ENCODE measurements at regions not wholly inside any gene's neighbourhood (a gene's known extent, or its start where the extent isn't known, plus 50 kb on each side); places are given as distances from the start of the nearest gene placed in this dataset.

- no peak overlapping the region for H3K4me2 ChIP-seq (ENCODE audit: low read depth, low read length)
- no peak for DNase-seq
- BruUV-seq (replicated peaks), result no TSS peak
- H2BK15ac ChIP-seq (ENCODE audit: low read depth, low read length), result no peak overlapping the region
- ChIA-PET POLR2A (ENCODE audit: unreplicated experiment) (no interaction called here), CTCF (no interaction called here)
- peaks cover 5% of the 10 kb centered on the region; the same call in 1 of the 2 replicates for H3K9me1 ChIP-seq (ENCODE audit: insufficient read depth, low read length)
- H3K4ac ChIP-seq (ENCODE audit: low read depth, low read length), result no peak overlapping the region
- H3K9ac ChIP-seq (ENCODE audit: low read depth, low read length), result no peak overlapping the region
- no peak overlapping the region for H4K91ac ChIP-seq (ENCODE audit: insufficient read depth, low read depth, low read length)
- H2AK5ac ChIP-seq (ENCODE audit: low read depth, low read length), result no peak overlapping the region
- H3K18ac ChIP-seq (ENCODE audit: low read depth, low read length), result no peak overlapping the region; the same call in 1 of the 2 replicates
- 0 out of 2 replicates have a peak overlapping the region, but pooled peaks have one; percentile 41 for H2BK120ac ChIP-seq (ENCODE audit: low read depth, low read length)
- no peak overlapping the region for H3K27ac ChIP-seq (ENCODE audit: insufficient read depth, low read length)
- H2AFZ ChIP-seq (replicated peaks; ENCODE audit: low read length, poor library complexity), result no peak overlapping the region
- peaks cover 5% of the 10 kb centered on the region for H3K4me1 ChIP-seq (ENCODE audit: control insufficient read depth, insufficient read depth, low read length)
- WGBS, 2 experiments (ENCODE audit: extremely low coverage in 2 of 2, insufficient read length in 1 of 2), result no CpG with 5 or more reads among the region's 5 CpGs
- no peak overlapping the region for H2BK5ac ChIP-seq (ENCODE audit: low read depth, low read length, poor library complexity, severe bottlenecking)
- no peak for ATAC-seq (ENCODE audit: low read depth)
- no peak overlapping the region for H3K4me3 ChIP-seq (ENCODE audit: insufficient read depth, low read depth, low read length)
- H2BK20ac ChIP-seq (ENCODE audit: low read depth, low read length), result 0 out of 2 replicates have a peak overlapping the region, but pooled peaks have one; percentile 26
- in situ Hi-C loops (cut with MboI; ENCODE audit: low sequenced_read_pairs) (no loop called here), intact Hi-C loops (cut with micrococcal nuclease) (no loop called here), dilution Hi-C loops (cut with HindIII; ENCODE audit: low sequenced_read_pairs, unreplicated experiment) (no loop called here)
- H3K9me3 ChIP-seq (ENCODE audit: control insufficient read depth, insufficient read depth, low read length), result no peaks in the 10 kb centered on the region
- no peak overlapping the region for H4K5ac ChIP-seq (ENCODE audit: low read depth, low read length)
- no peak overlapping the region for H2AK9ac ChIP-seq (replicated peaks; ENCODE audit: low read depth, low read length, poor library complexity)
- H4K20me1 ChIP-seq (ENCODE audit: insufficient read depth, low read length), result no peaks in the 10 kb centered on the region
- TF ChIP-seq CTCF (conservative IDR thresholded peaks at IDR 0.05; ENCODE audit: low read depth, low read length), result no peak
- no peak for TF ChIP-seq USF2 (IDR thresholded peaks at IDR 0.05; ENCODE audit: low read depth, low read length)
- TF ChIP-seq MAFK (IDR thresholded peaks at IDR 0.05; ENCODE audit: low read depth, low read length), result no peak
- TF ChIP-seq MXI1 (IDR thresholded peaks at IDR 0.05; ENCODE audit: borderline replicate concordance, low read depth, low read length), result no peak
- no peak for TF ChIP-seq NFE2L2 (IDR thresholded peaks at IDR 0.05; ENCODE audit: low read depth, low read length)
- no peak for TF ChIP-seq RCOR1 (IDR thresholded peaks at IDR 0.05; ENCODE audit: insufficient replicate concordance, low read length)
- no peak for TF ChIP-seq BHLHE40 (IDR thresholded peaks at IDR 0.05; ENCODE audit: low read depth, low read length)
- no peak for TF ChIP-seq POLR2A (IDR thresholded peaks at IDR 0.05; ENCODE audit: low read depth, low read length)
- no peak for TF ChIP-seq RFX5 (IDR thresholded peaks at IDR 0.05; ENCODE audit: low read depth, low read length)
- no peak for TF ChIP-seq MAZ (IDR thresholded peaks at IDR 0.05; ENCODE audit: borderline replicate concordance, low read depth, low read length)
- no peak for TF ChIP-seq CEBPB (IDR thresholded peaks at IDR 0.05; ENCODE audit: low read depth, low read length)
- no peak overlapping the region for H3K56ac ChIP-seq (ENCODE audit: extremely low read depth, insufficient read depth, low read length)
- H3K14ac ChIP-seq (replicated peaks; ENCODE audit: low read depth, low read length), result no peak overlapping the region
- H4K8ac ChIP-seq (ENCODE audit: low read depth in 2 of 2, low read length in 2 of 2), result no peak overlapping the region
- no peaks in the 10 kb centered on the region; the same call in 1 of the 2 replicates for H3K27me3 ChIP-seq (ENCODE audit: control insufficient read depth, insufficient read depth, low read length)
- H3K79me1 ChIP-seq (ENCODE audit: low read depth in 1 of 2, low read length in 2 of 2), result no peaks in the 10 kb centered on the region
- H3K36me3 ChIP-seq (ENCODE audit: control insufficient read depth, insufficient read depth, low read length), result no peaks in the 10 kb centered on the region
- no peak overlapping the region for H3K23ac ChIP-seq (ENCODE audit: low read depth, low read length)
Observed at GRCh38 chr3:101170806-101171558, 149.4 kb downstream of the IMPG2 start.

Measured in IMR-90 (cell line).